ENCODE measurements at regions not wholly inside any gene's neighbourhood (a gene's known extent, or its start where the extent isn't known, plus 50 kb on each side); places are given as distances from the start of the nearest gene placed in this dataset.
"Not testable (repeated sequence)": the region's sequence is repeated elsewhere in the genome, so short reads cannot be mapped to it uniquely, and the experiment has no call there.

DNA sequence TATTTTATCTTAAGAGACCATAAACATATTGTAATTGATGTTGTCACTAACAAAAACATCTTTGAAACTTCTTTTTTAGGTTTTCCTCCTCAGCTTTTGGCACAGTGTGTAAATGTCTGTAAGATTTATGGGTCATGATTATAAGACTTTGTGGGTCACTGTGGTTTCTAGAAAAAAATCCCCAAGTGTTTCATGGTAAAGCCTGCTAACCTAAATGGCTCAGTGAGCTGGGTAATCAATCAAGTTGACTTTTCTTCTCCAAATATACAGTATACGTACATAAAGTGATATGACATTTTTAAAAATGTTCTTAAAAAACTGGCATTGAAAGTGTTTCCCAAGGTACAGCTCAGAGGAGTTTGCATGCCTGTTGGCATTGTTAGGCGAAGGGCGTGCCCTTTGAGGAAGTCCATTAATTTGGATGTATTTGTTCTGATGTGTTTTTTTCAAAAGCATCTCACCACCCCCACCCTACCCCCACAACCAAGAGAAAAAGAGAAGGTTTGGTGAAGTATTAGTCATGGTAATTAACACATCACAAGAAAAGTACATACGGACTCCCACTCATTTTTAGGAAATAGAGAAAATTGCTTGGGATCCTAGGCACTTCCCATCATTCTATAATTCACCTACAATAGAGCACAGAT lies 385.4 kb upstream of the LRRC3B start:
- no peak for ATAC-seq
- TF ChIP-seq ZNF8 (CRISPR knock-in tag; IDR thresholded peaks at IDR 0.05) (no peak), ISL1 (CRISPR knock-in tag; IDR thresholded peaks at IDR 0.05) (peak; percentile 19; the same call in 1 of the 2 replicates), ZNF70 (CRISPR knock-in tag; IDR thresholded peaks at IDR 0.05) (no peak)

DNA sequence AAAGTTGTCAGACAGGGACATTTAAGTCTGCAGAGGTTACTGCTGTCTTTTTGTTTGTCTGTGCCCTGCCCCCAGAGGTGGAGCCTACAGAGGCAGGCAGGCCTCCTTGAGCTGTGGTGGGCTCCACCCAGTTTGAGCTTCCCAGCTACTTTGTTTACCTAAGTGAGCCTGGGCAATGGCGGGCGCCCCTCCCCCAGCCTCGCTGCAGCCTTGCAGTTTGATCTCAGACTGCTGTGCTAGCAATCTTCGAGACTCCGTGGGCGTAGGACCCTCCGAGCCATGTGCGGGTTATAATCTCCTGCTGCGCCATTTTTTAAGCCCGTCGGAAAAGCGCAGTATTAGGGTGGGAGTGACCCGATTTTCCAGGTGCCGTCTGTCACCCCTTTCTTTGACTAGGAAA lies 378.0 kb upstream of the LRRC3B start:
- not testable (repeated sequence) for ATAC-seq

DNA sequence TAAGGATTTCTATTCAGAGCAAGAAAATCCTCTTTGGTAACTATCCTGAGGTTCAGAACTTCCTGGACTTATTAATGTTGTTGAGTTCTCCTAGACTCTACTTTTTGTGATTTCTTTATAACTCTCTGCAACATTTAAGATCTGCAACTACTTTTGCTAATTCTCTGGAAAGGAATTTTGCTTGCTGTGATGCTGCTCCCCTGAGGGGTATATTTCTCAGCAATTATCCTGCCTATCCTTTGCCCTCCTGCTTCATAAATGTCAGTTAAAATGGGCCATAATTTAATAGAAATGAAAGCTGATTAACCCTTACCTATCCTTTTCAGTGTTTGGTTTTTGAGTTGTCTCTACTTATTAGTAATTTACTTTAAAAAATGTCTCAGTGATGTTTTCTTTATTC lies 377.3 kb upstream of the LRRC3B start:
- TF ChIP-seq, protein P1, sequence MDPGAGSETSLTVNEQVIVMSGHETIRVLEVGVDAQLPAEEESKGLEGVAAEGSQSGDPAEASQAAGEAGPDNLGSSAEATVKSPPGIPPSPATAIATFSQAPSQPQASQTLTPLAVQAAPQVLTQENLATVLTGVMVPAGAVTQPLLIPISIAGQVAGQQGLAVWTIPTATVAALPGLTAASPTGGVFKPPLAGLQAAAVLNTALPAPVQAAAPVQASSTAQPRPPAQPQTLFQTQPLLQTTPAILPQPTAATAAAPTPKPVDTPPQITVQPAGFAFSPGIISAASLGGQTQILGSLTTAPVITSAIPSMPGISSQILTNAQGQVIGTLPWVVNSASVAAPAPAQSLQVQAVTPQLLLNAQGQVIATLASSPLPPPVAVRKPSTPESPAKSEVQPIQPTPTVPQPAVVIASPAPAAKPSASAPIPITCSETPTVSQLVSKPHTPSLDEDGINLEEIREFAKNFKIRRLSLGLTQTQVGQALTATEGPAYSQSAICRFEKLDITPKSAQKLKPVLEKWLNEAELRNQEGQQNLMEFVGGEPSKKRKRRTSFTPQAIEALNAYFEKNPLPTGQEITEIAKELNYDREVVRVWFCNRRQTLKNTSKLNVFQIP (CRISPR knock-in tag; IDR thresholded peaks at IDR 0.05; ENCODE audit: borderline replicate concordance, low read depth): no peak
- no peak for TF ChIP-seq ARNTL (CRISPR knock-in tag; IDR thresholded peaks at IDR 0.05; ENCODE audit: borderline replicate concordance, low read depth)
- TF ChIP-seq SNAI2 (CRISPR knock-in tag; IDR thresholded peaks at IDR 0.05): no peak
- TF ChIP-seq BACH2 (CRISPR knock-in tag; IDR thresholded peaks at IDR 0.05; ENCODE audit: borderline replicate concordance): no peak
- TF ChIP-seq ZFP3 (CRISPR knock-in tag; IDR thresholded peaks at IDR 0.05): no peak
- no peak for TF ChIP-seq ZNF8 (CRISPR knock-in tag; IDR thresholded peaks at IDR 0.05)
- no peak for TF ChIP-seq ZNF70 (CRISPR knock-in tag; IDR thresholded peaks at IDR 0.05)
- no peak for TF ChIP-seq GLIS3 (CRISPR knock-in tag; IDR thresholded peaks at IDR 0.05)

DNA sequence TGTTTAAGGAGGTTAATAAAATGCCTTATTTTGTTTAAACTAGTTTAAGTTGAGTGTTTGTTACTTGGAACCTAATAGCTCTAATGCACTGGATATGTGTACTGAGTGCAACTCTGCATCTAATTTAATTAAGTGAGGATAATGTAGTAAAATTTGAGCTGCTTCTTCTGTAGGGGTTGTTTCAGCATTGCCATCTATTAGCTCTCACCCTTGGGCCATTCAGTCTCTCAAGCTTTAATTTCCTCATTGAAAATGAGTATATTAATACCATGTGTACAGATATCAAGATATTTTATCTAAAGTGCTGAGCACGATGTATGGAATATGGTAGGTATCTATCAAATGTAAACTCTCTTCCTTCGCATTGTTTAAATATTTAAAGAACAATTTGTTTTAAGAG lies 375.7 kb upstream of the LRRC3B start:
- TF ChIP-seq TCF4 (CRISPR knock-in tag; IDR thresholded peaks at IDR 0.05; ENCODE audit: borderline replicate concordance): peak; percentile 61
- TF ChIP-seq ZNF8 (CRISPR knock-in tag; IDR thresholded peaks at IDR 0.05): no peak
- no peak; the same call in 2 of the 3 replicates for ATAC-seq

More for the DNA sequence above, 377.3 kb upstream of the LRRC3B start:
- ATAC-seq: no peak

DNA sequence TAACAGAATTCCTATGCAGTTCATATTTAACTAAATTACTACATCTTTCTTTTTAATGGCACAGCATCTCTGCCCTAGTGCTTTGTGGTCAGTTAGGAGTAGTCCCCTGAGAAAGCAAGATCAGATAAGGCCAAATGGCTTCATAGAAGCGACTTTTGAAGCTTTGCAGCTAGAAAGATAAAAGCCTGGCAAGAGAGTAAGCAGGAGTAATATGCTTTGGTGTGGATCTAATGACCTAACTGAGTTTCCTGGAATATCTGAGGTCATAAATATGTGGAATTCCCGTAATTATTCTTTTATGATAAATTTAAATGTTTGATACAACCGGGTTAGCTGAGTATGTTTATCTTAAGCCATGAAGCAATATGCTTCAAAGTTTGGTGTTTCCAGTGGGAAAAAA lies 374.9 kb upstream of the LRRC3B start:
- ATAC-seq: no peak
- TF ChIP-seq, protein P1 (CRISPR knock-in tag; IDR thresholded peaks at IDR 0.05; ENCODE audit: borderline replicate concordance, low read depth): no peak
- TF ChIP-seq, protein P2, sequence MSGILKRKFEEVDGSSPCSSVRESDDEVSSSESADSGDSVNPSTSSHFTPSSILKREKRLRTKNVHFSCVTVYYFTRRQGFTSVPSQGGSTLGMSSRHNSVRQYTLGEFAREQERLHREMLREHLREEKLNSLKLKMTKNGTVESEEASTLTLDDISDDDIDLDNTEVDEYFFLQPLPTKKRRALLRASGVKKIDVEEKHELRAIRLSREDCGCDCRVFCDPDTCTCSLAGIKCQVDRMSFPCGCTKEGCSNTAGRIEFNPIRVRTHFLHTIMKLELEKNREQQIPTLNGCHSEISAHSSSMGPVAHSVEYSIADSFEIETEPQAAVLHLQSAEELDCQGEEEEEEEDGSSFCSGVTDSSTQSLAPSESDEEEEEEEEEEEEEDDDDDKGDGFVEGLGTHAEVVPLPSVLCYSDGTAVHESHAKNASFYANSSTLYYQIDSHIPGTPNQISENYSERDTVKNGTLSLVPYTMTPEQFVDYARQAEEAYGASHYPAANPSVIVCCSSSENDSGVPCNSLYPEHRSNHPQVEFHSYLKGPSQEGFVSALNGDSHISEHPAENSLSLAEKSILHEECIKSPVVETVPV (CRISPR knock-in tag; IDR thresholded peaks at IDR 0.05): peak; percentile 49
- TF ChIP-seq TOX (CRISPR knock-in tag; IDR thresholded peaks at IDR 0.05; ENCODE audit: borderline replicate concordance) (no peak), TCF4 (CRISPR knock-in tag; IDR thresholded peaks at IDR 0.05; ENCODE audit: borderline replicate concordance) (peak; percentile 79), OSR1 (CRISPR knock-in tag; IDR thresholded peaks at IDR 0.05) (no peak), ZFP3 (CRISPR knock-in tag; IDR thresholded peaks at IDR 0.05) (peak; percentile 95), GLIS3 (CRISPR knock-in tag; IDR thresholded peaks at IDR 0.05) (peak; percentile 84), ARNTL (CRISPR knock-in tag; IDR thresholded peaks at IDR 0.05; ENCODE audit: borderline replicate concordance, low read depth) (no peak), ZNF565 (CRISPR knock-in tag; conservative IDR thresholded peaks at IDR 0.05; ENCODE audit: low read depth) (no peak), ISL1 (CRISPR knock-in tag; IDR thresholded peaks at IDR 0.05) (peak; percentile 98), PPARA (CRISPR knock-in tag; IDR thresholded peaks at IDR 0.05; ENCODE audit: borderline replicate concordance) (no peak), CSDC2 (CRISPR knock-in tag; IDR thresholded peaks at IDR 0.05) (no peak), ESRRG (CRISPR knock-in tag; IDR thresholded peaks at IDR 0.05) (peak; percentile 65; the same call in 1 of the 2 replicates), ZNF8 (CRISPR knock-in tag; IDR thresholded peaks at IDR 0.05) (0 out of 2 replicates have a peak, but pooled peaks have one; percentile 3), SNAI2 (CRISPR knock-in tag; IDR thresholded peaks at IDR 0.05) (peak; percentile 83; the same call in 1 of the 2 replicates)
- TF ChIP-seq, protein P3, sequence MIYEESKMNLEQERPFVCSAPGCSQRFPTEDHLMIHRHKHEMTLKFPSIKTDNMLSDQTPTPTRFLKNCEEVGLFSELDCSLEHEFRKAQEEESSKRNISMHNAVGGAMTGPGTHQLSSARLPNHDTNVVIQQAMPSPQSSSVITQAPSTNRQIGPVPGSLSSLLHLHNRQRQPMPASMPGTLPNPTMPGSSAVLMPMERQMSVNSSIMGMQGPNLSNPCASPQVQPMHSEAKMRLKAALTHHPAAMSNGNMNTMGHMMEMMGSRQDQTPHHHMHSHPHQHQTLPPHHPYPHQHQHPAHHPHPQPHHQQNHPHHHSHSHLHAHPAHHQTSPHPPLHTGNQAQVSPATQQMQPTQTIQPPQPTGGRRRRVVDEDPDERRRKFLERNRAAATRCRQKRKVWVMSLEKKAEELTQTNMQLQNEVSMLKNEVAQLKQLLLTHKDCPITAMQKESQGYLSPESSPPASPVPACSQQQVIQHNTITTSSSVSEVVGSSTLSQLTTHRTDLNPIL (CRISPR knock-in tag; IDR thresholded peaks at IDR 0.05; ENCODE audit: low read depth): peak; percentile 96
- TF ChIP-seq, protein P4, sequence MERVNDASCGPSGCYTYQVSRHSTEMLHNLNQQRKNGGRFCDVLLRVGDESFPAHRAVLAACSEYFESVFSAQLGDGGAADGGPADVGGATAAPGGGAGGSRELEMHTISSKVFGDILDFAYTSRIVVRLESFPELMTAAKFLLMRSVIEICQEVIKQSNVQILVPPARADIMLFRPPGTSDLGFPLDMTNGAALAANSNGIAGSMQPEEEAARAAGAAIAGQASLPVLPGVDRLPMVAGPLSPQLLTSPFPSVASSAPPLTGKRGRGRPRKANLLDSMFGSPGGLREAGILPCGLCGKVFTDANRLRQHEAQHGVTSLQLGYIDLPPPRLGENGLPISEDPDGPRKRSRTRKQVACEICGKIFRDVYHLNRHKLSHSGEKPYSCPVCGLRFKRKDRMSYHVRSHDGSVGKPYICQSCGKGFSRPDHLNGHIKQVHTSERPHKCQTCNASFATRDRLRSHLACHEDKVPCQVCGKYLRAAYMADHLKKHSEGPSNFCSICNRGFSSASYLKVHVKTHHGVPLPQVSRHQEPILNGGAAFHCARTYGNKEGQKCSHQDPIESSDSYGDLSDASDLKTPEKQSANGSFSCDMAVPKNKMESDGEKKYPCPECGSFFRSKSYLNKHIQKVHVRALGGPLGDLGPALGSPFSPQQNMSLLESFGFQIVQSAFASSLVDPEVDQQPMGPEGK (CRISPR knock-in tag; IDR thresholded peaks at IDR 0.05; ENCODE audit: borderline replicate concordance): peak; percentile 87; the same call in 1 of the 2 replicates
- TF ChIP-seq, protein P5, sequence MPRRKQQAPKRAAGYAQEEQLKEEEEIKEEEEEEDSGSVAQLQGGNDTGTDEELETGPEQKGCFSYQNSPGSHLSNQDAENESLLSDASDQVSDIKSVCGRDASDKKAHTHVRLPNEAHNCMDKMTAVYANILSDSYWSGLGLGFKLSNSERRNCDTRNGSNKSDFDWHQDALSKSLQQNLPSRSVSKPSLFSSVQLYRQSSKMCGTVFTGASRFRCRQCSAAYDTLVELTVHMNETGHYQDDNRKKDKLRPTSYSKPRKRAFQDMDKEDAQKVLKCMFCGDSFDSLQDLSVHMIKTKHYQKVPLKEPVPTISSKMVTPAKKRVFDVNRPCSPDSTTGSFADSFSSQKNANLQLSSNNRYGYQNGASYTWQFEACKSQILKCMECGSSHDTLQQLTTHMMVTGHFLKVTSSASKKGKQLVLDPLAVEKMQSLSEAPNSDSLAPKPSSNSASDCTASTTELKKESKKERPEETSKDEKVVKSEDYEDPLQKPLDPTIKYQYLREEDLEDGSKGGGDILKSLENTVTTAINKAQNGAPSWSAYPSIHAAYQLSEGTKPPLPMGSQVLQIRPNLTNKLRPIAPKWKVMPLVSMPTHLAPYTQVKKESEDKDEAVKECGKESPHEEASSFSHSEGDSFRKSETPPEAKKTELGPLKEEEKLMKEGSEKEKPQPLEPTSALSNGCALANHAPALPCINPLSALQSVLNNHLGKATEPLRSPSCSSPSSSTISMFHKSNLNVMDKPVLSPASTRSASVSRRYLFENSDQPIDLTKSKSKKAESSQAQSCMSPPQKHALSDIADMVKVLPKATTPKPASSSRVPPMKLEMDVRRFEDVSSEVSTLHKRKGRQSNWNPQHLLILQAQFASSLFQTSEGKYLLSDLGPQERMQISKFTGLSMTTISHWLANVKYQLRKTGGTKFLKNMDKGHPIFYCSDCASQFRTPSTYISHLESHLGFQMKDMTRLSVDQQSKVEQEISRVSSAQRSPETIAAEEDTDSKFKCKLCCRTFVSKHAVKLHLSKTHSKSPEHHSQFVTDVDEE (CRISPR knock-in tag; IDR thresholded peaks at IDR 0.05): peak; percentile 81; the same call in 1 of the 2 replicates

Measured in SK-N-SH treated with all-trans-retinoic acid at 6 μM for 48 hours (cell line).